GM20000 (cell line): ENCODE measurements at regions not wholly inside any gene's neighbourhood (a gene's known extent, or its start where the extent isn't known, plus 50 kb on each side); places are given as distances from the start of the nearest gene placed in this dataset.
"Not testable (repeated sequence)": the region's sequence is repeated elsewhere in the genome, so short reads cannot be mapped to it uniquely, and the experiment has no call there.

Experiments used
- DNase-seq: peaks from one replicate; pipeline ENCODE4 v3.0.0; 2012; ENCODE audit warnings: low spot score
- TF ChIP-seq, protein P1 (sequence below): IDR thresholded peaks from 2 replicates; pipeline ENCODE4 v1.5.1; 2012; ENCODE audit warnings: mild to moderate bottlenecking, control low read depth; ENCODE audit errors: extremely low read depth, missing control alignments

DNA sequence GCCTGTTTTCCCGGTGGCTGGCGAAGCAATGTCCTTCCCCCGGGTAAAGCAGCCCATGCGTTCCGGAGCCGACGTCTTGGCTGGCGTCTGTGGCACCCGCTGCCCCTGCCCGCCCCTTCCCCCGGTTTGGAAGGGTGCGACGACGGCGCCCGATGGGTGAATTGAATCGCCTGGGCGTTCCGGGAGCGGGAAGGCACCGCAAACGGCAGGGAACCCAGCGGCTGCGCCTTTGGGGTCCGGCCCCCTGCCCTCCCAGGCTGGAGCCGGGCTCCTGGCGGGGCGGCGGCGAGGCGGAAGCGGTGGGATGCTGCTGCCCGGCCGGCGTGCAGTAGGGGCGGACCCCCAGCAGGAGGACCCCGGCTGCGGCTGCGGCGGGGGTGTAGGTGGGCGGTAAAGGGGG, 123.6 kb upstream of the RHOU start:
- not testable (repeated sequence) for DNase-seq

- DNase-seq = not testable (repeated sequence)
Measured at GRCh38 chr1:228622002-228622716, 113.1 kb upstream of the RHOU start.

DNA sequence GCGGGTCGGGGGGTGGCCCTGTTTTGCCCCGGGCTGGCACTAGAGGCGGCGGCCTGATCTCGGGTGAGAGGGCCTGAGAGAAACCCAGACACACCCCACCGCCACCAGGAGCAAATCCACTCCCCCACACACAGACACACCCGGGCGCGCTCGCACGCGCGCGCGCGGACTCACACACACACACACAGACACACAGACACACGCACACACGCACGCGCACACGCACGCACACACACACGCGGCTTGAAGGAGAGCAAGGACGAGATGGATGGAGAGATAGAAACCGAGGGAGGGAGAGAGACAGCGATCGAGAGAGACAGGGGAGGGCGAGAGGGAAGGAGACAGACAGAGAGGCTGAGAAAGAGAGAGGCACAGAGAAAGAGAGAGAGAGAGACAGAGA, 108.8 kb upstream of the RHOU start:
- DNase-seq = not testable (repeated sequence)

DNA sequence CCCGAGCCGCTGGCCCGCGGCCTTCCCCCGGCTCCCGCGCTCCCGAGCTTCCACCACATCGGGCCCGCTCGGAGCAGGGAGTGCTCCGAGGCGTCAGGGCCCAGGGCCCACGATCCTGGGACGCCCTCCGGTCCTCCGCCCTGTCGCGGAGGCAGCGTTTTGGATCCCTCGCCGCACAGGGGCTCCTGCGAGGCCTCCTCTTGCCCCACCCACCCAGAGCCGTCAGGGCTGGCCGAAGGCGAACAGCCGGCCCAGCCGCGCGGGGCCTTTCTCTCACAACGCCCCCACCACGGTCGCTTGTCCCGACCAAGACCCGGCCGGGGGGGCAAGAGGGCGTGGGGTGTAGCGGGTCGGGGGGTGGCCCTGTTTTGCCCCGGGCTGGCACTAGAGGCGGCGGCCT, 102.4 kb upstream of the RHOU start:
- DNase-seq = not testable (repeated sequence)

DNA sequence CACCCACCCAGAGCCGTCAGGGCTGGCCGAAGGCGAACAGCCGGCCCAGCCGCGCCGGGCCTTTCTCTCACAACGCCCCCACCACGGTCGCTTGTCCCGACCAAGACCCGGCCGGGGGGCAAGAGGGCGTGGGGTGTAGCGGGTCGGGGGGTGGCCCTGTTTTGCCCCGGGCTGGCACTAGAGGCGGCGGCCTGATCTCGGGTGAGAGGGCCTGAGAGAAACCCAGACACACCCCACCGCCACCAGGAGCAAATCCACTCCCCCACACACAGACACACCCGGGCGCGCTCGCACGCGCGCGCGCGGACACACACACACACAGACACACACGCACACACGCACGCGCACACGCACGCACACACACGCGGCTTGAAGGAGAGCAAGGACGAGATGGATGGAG, 100.0 kb upstream of the RHOU start:
- DNase-seq = not testable (repeated sequence)

DNA sequence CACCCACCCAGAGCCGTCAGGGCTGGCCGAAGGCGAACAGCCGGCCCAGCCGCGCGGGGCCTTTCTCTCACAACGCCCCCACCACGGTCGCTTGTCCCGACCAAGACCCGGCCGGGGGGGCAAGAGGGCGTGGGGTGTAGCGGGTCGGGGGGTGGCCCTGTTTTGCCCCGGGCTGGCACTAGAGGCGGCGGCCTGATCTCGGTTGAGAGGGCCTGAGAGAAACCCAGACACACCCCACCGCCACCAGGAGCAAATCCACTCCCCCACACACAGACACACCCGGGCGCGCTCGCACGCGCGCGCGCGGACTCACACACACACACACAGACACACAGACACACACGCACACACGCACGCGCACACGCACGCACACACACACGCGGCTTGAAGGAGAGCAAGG, 97.8 kb upstream of the RHOU start:
- not testable (repeated sequence) for DNase-seq

DNA sequence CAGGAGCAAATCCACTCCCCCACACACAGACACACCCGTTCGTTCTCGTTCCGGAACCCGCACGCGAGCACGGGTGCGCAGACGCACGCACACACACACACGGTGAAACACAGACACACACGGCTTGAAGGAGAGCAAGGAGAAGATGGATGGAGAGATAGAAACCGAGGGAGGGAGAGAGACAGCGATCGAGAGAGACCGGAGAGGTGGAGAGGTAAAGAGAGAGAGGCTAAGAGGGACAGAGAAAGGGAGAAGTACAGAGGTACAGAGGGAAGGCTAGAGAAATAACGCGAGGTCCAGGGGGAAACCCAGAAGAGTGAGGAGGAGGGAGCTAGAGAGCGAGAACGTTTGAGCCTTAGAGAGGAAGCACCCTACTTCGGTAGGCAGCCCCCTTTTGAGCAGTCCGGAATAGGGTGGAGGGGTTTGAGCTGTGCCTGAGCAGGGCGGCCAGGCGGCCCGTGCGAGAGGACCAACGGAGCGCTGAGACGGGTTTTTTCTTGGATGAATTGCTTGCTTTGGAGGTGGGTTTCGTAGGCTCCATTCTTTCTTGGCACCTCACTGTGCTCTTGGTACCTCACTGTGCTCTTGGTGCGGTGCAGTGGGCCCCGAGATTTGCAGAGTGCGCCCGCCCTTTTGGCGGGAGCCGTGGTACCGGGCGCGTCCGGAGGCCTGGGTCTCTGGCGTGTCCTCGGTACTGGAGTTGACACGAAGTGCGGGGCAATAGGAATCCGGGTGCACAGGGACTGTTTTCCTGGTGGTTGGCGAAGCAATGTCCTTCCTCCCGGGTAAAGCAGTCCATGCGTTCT, 88.4 kb upstream of the RHOU start:
- TF ChIP-seq, protein P1, sequence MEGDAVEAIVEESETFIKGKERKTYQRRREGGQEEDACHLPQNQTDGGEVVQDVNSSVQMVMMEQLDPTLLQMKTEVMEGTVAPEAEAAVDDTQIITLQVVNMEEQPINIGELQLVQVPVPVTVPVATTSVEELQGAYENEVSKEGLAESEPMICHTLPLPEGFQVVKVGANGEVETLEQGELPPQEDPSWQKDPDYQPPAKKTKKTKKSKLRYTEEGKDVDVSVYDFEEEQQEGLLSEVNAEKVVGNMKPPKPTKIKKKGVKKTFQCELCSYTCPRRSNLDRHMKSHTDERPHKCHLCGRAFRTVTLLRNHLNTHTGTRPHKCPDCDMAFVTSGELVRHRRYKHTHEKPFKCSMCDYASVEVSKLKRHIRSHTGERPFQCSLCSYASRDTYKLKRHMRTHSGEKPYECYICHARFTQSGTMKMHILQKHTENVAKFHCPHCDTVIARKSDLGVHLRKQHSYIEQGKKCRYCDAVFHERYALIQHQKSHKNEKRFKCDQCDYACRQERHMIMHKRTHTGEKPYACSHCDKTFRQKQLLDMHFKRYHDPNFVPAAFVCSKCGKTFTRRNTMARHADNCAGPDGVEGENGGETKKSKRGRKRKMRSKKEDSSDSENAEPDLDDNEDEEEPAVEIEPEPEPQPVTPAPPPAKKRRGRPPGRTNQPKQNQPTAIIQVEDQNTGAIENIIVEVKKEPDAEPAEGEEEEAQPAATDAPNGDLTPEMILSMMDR = no peak

DNA sequence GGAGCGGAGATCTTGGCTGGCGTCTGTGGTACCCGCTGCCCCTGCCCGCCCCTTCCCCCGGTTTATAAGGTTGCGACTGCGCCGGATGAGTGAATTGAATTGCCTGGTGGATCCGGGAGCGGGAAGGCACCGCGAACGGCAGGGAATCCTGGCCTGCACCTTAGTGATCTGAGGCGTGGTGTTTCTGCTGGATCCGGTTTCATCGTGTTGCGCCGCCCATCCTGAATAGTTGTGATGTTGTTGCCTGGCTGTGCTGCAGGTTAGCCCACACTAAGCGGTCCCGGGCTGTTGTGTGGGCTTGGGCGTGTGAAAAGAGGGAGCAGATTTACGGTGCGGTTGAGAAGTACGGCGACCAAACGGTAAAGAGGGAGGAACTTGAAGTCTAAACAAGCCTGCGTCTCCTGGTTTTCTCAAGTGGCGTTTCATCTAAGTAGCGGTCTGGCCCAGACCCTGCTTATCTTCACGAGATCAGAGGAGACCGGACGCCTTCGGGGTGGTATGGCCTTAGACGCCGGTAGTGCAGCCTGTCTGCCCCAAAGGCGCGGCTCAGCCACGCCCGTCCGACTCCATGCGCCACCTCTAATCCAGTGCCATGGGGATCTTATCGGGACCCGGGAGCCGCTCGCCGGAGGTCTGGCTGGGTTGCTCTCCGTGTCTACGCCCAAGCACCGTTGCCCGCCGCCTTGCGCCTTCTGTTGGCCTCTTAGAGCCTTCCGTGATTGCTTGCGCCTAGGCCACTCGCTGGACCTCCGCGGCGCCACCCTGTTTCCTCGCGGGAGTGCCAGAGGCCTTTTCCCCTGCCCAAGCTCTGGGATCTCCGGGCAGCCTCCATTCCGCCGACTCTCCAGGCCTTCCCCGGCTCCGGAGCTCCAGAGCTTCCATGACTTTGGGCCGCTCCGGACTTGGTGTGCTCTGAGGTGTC, 87.5 kb upstream of the RHOU start:
- DNase-seq = peak; percentile 14
- TF ChIP-seq, protein P1 = no peak

More for the DNA sequence above, 88.4 kb upstream of the RHOU start:
- peak; percentile 33 for DNase-seq

GRCh38 chr1:228648647-228649383, 86.5 kb upstream of the RHOU start:
- TF ChIP-seq, protein P1 = no peak
- DNase-seq = no peak

GRCh38 chr1:228650141-228650540, 85.1 kb upstream of the RHOU start:
- no peak for DNase-seq
- TF ChIP-seq, protein P1 = no peak
